GM18873 (cell line): ENCODE measurements at regions not wholly inside any gene's neighbourhood (a gene's known extent, or its start where the extent isn't known, plus 50 kb on each side); places are given as distances from the start of the nearest gene placed in this dataset.

Experiments used
- ATAC-seq: cut with Tn5 transposase; IDR thresholded peaks from one replicate; pipeline ENCODE4 v1.9.1; 2021; ENCODE audit warnings: mild to moderate bottlenecking, moderate library complexity, moderate number of reproducible peaks; ENCODE audit not compliant: unreplicated experiment, low FRiP score

DNA sequence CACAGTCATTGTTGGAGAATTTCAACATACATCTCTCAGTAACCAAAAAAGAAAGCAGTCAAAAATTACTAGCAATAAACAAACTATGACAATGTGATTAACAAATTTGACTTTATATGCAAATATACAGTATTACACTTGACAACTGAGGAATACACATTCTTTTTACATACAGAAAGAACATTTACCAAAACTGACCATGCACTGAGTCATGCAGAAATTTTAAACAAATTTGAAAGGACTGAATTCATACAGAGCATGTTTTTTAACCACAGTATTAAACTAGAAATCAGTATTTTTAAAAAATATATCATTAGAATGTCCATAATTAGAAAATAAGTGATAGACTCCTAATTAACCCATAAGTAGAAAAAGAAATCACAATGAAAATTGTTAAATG is 420.1 kb downstream of the TBC1D4 start:
- no peak for ATAC-seq

DNA sequence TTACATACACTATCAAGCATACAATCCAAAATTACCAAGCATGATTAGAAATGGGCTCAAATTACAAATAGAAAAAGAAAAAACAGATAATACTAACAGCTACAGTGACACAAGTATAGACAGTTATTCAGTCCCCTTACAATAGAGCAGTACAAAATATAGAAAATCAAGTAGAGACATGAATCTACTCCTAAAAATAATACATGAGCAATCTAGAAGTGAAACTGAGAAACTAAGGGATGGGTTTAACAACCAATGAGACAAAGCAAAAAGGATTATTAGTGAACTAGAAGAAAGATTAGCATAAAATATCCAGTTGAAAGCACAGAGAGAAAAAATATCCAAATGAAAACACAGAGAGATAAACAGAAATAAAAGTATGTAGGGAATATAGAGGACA is 426.7 kb downstream of the TBC1D4 start:
- ATAC-seq = no peak

DNA sequence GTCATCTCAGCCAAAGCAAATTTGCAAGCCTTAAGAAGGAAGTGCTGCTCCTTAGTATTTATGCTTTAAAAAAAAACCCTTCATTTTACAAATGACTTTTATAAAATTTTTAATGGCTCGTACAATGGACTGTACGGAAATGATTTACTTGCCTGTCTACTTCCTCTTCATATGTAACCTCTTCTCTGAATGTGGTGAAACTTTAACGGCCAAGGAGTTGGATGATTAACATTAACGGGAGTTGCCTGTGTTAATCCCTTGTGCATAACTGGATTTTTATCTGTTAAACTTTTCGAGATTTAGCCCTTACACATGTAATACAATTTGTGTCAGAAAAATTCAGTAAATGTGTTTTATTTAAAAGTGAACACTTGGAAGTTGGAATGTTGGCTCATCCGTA is 429.4 kb downstream of the TBC1D4 start:
- no peak for ATAC-seq

DNA sequence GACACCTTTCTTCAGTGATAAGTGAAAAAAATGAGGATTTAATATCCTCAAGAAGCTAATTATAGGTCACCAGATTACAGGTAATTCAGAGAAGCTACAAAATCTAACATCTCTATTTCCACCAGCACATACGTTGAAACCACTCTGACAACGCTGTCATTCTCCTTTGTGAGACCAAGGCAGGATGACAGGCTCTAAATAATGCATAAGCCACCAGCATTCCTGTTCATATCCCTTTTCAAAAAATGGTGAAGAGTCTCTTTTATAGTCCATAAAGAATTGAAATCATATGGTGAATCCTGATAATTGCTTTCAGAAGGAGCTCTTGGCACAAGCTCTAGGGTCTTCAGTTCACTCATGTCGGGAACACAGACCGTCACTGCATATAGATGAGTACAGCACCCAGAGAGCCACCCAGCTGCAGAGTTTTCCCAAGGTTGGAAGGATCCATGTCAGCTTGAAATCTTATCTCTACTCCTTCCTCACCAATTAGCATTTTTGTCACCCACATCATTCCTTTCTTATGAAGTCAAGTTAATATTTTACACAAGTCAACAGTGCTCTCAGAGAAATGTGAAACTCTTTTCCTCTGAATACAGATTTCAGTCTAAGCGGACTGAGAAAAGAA is 431.4 kb downstream of the TBC1D4 start:
- ATAC-seq = no peak

DNA sequence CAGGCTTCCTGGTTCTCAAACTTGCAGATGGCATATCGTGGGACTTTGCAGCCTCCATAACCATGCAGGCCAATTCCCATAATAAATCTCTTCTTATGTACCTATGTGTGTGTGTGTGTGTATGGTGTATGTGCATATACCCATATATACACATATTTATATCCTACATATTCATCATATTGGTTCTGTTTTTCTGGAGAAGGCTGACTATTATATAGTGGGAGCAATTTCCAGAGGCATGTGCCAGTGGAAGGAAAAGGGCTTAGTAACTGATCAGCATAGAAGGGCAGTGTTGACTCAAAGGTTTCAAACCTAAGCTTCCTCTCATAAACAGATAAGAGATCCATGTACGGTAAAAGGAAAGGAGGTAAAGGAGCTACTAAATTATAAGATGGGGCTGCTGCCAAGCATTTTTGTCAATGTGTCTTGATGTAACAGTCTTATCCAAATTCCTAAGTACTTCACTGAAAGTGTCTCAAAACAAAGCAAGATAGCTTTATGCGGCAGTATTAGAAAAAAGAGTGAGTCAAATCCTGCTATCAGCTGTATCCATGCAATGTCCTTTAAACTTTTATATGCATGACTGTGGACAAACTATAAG is 432.1 kb downstream of the TBC1D4 start:
- no peak for ATAC-seq

DNA sequence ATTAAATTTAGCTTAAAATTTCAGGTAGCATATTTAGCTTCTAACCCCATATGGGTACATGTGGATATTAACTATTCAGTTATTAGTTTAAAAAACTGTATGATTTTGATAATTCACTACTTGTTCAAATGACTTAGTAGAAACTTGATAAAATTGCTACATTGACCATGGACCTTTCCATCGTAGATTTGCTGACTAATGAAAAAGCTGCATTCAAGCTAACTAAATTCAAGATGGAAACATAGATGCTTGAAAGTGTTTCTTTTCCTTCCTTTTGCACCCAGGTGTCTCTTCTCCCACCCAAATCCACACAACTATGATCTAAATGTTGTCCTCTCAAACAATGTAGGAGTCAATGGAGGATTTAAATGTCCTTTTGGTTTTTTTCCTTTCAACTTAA is 439.2 kb downstream of the TBC1D4 start:
- ATAC-seq = no peak

DNA sequence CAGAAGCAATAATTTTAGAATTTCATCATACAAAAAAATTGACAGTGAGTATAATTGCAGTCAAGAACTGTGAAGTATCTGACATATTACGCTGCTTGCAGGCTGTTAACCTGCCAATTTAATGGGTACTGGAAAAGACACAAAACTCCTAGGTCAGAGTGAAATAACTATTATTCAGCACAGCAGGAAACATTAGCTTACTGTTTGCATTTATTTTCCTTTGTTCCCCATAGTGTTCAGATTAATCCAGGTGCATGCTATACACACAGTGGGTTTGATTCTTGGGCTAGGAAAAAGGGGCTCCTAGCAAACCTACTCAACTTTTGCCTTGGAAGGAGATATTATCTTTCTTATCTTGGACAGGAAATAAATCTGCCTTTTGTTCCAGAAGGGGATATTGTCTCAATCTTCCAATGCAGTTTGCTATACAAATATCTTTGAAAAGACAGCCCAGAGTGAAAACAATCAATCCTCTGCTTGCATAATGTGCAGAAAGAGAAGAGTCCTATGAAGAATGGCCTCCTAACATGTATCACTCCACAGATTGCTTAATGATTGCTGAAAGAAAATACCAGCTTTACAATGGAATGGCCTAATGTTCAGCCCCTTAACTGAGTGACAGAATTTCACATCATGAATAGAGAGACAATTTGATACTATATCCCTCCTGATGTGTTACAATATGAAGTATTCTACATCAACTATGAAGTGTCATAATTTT is 443.4 kb downstream of the TBC1D4 start:
- ATAC-seq = no peak

DNA sequence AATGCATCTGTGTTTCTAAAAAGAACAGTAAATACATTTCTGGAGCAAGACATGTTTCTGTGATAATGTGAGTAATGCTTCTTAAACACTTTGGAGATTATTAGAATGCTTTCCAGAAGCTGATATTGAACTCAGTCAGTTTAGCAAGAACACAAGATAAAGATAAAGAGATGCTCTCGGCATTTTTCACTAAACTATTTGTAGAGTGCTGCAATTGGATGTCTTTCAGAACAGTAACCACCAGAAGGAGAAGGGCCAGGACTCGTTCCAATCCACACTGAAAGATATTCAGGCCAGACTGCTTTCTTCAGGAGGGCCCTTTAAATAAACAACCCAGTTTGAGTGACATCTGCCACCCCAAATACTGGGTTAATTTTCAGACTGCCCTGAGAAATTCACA is 456.0 kb downstream of the TBC1D4 start:
- ATAC-seq = no peak

DNA sequence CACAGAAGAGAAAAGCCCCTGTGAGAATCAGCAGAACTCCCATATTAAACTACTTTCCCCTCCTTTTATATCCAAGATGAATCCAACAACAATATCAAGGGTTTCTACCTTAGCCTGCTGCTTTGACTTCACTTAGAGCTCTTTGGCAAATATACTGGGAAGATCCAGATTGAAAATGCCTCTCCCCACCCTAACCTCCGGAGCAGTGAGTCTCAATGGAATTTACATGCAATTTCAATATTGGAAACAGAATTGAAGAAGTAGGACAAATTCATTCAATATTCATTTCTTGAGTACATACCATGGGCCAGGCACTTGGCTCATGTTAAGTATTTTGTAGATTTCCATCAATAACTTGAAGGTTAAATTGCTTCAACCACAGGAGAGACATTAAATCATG is 457.4 kb downstream of the TBC1D4 start:
- ATAC-seq = no peak

DNA sequence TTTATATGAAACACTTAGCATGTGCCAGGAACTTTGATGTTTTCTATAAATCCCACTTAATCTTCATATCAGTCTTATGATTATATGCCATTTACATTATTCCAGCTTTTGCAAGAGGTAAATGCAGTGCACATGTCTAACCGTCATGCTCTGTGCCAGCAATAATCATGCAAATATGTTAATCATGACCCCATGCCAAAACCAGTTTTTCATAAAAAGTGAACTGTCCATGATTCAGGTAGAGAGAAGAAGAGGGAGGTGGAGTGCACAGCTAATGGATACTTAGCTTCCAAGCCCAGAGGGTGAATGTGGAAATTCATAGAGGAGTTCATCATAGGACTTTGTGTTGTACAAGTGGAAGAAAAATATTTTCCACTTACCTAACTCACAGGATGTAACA is 458.4 kb downstream of the TBC1D4 start:
- ATAC-seq = no peak

DNA sequence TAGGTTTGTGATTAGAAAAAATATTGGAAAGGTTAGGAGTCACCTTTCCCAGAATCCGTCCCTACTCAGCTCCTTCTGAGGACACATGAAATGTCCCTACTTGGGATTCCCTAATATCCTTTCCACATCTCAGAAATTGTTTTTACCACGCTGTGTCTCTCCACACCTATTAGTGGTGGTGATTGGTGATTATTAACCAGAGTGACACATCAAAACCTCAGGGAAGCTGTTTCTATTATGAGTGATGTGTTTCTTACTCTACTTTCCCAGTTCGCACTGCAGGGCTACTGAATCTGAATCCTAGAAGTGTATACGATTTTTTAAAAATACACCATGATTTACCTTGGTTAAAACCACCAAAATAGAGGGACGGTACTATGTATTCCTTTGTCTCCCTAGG is 460.8 kb downstream of the TBC1D4 start:
- ATAC-seq = no peak

DNA sequence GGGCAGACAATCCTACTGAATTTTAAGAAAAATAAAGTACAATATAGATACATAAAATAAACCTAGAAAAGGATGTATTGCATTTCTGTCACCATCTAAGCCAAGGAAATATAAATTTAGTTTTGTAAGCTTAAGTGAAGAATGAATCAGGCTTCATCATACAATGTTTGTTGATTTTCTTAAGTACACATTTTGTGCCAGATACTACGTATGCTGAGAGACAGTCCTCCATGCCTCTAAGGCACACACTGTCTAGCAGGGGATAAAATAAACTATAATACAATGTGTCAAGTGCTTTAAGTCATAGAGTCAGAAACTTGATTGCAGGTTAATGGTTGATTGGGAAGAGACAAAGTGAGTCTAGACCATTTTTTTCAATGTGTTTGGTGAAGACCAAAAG is 465.7 kb downstream of the TBC1D4 start:
- no peak for ATAC-seq

DNA sequence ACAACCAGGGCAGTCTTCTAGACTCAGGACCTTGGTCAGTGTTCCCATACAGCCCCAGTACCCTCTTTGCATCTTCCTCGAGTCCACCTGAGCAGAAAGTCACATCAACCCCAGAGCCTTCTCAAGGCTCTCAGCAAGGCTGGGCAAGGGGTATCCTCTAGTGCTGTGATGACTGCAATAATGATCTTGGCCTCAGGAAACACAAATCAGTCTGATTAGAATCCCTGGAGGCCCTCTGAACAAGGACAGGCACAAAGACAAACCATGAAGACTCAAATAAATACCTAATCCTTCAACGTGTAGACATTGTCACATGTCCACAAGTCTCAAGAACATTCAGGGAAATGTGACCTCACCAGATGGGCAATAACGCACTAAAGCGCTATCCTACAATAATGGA is 468.2 kb downstream of the TBC1D4 start:
- no peak for ATAC-seq

DNA sequence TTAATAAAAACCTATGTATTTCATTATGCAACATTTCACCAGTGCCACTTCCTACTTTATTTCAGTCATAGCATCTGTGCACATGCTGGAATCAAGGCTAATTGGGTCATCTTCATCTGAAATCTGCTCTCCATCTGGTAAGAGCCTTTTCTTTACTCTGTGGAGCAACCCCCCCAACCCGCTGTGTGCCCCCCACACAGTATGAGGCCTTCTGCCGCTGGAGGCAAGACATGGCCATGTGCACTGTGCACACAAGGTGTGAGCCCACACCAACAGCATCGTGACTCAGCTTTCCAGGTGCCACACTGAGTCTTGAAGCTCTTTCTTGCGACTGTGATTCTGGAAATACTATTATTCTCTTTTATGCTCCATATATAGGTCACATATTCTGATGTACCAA is 471.0 kb downstream of the TBC1D4 start:
- ATAC-seq = no peak

DNA sequence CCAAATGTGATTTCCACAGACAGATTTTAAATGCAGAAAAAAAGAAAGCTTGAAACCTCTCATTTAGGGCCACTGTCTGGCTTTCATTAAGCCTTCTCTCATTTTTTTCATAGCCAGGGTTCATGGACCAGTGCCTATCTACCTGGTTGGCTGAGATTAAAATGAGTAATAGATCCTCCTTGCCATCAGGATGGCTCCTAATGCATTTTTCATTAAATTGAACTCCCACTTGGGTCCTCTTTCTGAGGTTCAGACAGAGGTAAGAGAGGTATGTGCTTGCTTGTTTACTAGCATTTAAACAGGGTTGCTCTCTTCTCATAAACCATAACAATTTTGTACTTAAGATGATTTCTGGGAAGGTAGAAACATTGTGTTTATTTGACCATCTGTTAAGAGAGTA is 473.0 kb downstream of the TBC1D4 start:
- no peak for ATAC-seq

DNA sequence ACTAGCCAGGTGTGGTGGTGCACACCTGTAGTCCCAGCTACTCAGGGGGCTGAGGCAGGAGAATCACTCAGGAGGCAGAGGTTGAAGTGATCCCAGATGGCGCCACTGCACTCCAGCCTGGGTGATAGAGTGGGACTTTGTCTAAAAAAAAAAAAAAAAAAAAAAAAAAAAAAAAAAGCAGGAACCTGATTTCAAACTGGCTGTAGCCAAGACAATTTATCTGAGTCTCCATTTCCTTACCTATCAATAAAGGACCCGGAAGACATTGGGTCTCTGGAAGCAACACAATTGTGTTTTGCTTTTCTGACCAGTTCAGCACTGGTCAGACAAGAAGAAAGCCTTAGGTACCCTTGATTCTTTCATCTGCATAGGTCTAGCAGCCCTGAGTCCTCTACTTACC is 491.0 kb downstream of the TBC1D4 start:
- no peak for ATAC-seq

DNA sequence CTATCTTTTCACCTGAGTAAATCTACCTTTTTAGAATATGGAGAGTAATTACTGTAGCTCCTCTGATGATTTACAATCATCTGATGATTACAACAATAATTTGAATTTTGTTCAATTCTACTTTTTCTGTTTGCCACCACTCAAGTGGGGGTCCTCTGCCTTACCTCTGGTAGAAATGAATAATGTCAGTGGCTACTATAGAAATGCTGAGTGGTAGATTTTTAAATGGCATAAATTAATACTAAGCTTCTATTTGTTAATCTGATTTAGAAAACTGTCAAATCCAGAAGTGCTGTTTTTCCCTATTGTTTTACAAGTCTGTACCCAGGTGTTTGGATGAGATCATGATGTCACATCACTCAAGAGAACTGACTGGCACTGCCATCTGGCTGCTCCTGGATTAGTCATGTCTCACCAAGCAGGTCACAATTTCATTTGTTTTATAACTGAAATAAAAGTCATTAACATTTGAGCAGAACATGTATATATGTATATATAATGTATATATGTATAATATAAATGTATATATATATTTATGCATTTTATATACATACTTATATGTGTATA is 494.8 kb downstream of the TBC1D4 start:
- ATAC-seq = no peak

DNA sequence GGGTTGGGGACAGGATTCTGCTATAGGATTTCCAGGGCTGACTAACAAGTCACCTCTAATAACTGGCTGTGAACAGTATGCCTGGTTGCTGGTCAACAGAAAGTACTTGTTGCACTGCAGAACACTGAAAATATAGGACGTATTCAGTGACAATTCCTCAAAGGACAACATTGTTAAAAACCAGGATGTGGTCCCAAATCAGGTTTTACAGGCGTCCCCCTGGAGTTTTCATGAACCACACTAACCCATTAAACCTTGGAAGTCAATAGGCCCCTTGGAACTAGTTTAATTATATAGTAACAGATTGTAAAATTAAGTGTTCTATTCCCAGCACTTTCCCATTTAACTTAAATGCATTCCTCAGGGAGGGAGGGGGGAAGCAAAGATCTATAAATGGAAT is 495.4 kb downstream of the TBC1D4 start:
- ATAC-seq = no peak

DNA sequence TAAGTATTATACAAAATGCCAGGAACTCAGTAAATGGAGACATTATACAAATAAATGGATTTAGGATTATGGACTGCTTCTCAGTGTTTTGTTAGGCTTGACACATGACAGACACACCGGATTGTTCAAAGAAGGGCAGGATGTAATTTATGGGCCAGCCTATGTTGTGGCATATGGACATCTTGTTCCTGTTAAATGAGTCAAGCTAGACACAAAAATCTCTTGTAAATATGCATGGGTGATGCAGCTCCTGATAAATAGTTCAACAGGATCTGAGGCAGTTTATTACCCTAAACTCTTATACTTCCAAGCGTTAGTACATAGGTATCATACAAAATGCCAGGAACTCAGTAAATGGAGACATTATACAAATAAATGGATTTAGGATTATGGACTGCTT is 502.3 kb downstream of the TBC1D4 start:
- ATAC-seq = no peak

DNA sequence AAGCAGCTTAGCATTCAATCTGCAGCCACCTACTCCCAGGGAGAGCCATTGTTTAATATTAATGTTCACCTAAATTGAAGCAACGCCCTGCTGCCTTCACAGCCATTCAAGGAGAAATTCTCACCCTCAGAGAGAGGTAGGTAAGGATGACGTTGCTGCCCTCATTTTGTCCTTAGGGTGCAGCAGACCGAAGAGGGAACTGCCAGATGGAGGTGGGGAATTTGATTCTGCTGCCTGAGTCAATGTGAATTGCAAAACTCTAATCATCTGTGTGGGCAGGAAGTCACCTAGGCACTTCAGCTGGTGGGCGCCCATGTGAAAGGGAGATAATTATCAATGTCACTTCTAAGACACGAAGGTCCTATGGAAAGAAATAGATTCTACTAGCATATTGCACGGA is 503.4 kb downstream of the TBC1D4 start:
- ATAC-seq = no peak

DNA sequence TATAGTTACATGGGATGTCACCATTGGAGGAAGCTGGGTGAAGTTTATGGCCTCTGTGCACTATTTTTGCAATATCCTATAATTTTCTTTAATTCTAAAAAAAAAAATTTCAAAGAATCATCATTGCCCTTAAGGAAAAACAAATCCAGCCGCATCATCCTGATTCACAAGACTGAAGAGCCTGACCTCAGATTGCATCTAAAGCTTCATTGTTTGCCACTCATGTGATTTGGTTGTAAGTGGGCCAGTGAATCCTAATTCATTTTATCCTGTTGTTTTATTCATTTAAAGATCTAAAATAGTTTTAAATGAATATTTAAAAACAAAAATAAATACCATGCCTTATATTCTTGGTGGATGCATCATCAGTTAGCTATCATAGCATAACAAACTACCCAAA is 504.5 kb downstream of the TBC1D4 start:
- ATAC-seq = no peak

DNA sequence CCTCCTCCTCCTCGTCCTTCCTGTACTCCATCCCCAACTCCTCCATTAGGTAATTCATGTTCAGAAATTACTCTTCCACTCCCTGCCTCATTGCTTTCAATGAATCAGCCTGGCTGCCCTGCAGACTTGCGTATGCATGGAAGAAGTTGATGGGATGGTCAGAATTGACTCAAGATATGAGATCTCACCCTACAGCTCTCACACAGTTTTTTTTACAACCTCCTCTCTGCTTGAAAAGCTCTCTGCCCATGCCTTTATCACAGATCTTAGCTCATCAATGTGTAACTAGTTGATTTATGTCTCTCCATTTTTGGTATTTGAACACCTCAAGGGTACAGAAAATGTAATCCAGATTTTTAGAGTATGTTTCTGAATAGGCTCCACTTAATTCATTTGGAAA is 506.9 kb downstream of the TBC1D4 start:
- ATAC-seq = no peak
